KMS-11 (cell line): ENCODE measurements at regions not wholly inside any gene's neighbourhood (a gene's known extent, or its start where the extent isn't known, plus 50 kb on each side); places are given as distances from the start of the nearest gene placed in this dataset.

Experiments used
- H2AFZ ChIP-seq: fragments of 200-600 bp; sonication (generic); 2 replicates; pipeline ENCODE4 v1.6.1; 2016; ENCODE audit warnings: antibody characterized with exemption, mixed run types, low read depth
- H3K27ac ChIP-seq: fragments of 200-600 bp; sonication (generic); 2 replicates; pipeline ENCODE4 v1.6.1; 2016; ENCODE audit warnings: mild to moderate bottlenecking, mixed run types
- H3K27me3 ChIP-seq: fragments of 200-600 bp; sonication (generic); 2 replicates; pipeline ENCODE4 v1.6.1; 2017; ENCODE audit warnings: mild to moderate bottlenecking, low read depth, mixed run types, moderate library complexity; ENCODE audit not compliant: insufficient read depth
- H3K36me3 ChIP-seq: fragments of 200-600 bp; sonication (generic); 2 replicates; pipeline ENCODE4 v1.6.1; 2017; ENCODE audit warnings: mild to moderate bottlenecking, mixed run types; ENCODE audit not compliant: insufficient read depth
- H3K4me1 ChIP-seq: fragments of 200-600 bp; sonication (generic); 2 replicates; pipeline ENCODE4 v1.6.1; 2016; ENCODE audit warnings: mild to moderate bottlenecking, low read depth, mixed run types; ENCODE audit not compliant: poor library complexity, severe bottlenecking
- H3K4me2 ChIP-seq: fragments of 200-600 bp; sonication (generic); 2 replicates; pipeline ENCODE4 v1.7.0; 2016; ENCODE audit warnings: mild to moderate bottlenecking, mixed run types
- H3K4me3 ChIP-seq: fragments of 200-600 bp; sonication (generic); IDR thresholded peaks from 2 replicates; pipeline ENCODE4 v1.6.1; 2017; ENCODE audit warnings: low read depth, low read length, mixed read lengths; ENCODE audit not compliant: insufficient read depth
- H3K79me2 ChIP-seq: fragments of 200-600 bp; sonication (generic); 2 replicates; pipeline ENCODE4 v1.6.1; 2016; ENCODE audit warnings: low read depth, mixed run types; ENCODE audit not compliant: insufficient read depth
- H3K9ac ChIP-seq: fragments of 200-600 bp; sonication (generic); 2 replicates; pipeline ENCODE4 v1.6.1; 2016; ENCODE audit warnings: mild to moderate bottlenecking, mixed run types
- H4K20me1 ChIP-seq: fragments of 200-600 bp; sonication (generic); 2 replicates; pipeline ENCODE4 v1.6.1; 2016; ENCODE audit warnings: mild to moderate bottlenecking, mixed run types; ENCODE audit not compliant: insufficient read depth
- CTCF ChIP-seq: fragments of 200-600 bp; sonication (generic); conservative IDR thresholded peaks from 2 replicates; pipeline ENCODE4 v1.6.1; 2017; ENCODE audit warnings: low read depth, mild to moderate bottlenecking, antibody characterized with exemption, low read length, moderate library complexity, mixed read lengths

DNA sequence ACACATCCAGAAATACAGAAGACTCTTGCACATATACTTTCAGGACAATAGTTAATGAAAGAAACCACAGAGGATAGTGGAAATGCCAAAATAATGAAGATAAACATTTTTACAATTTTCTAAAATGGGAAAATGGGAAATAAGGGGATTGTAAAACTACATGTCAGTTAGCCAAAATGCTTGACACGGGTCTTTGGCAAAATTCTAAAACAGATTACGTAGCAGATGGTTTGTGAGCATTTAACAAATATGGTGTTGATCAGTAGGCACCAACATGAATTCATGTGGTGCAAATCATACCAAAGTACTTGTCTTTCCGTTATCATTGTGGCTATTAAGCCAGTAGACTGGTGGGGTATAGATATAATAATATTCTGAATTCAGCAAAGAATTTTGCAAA lies 348.5 kb upstream of the ROBO1 start:
- TF ChIP-seq CTCF: no peak

DNA sequence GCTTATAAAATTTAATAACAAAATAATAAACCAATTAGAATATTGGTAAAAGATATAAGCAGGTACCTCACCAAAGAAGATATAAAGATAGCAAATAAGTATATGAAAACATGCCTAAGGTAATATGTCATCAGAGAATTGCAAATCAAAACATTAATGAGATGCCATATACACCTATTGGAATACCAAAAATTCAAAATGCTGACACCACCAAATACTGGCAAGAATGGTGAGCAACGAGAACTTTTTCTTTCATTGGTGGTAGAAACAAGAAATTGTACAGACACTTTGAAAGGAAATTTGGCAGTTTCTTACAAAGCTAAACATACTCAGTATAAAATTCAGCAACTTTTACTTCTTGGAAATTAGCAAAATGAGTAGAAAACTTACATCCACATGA lies 346.9 kb upstream of the ROBO1 start:
- Histone ChIP-seq H3K4me2 (no peak overlapping the region), H3K79me2 (no peaks in the 10 kb centered on the region), H3K27ac (no peak overlapping the region), H3K27me3 (no peaks in the 10 kb centered on the region), H3K9ac (no peak overlapping the region), H2AFZ (no peak overlapping the region), H4K20me1 (no peaks in the 10 kb centered on the region), H3K4me1 (no peaks in the 10 kb centered on the region), H3K36me3 (no peaks in the 10 kb centered on the region), H3K4me3 (no peak overlapping the region)
- no peak for TF ChIP-seq CTCF

More for the DNA sequence above, 348.5 kb upstream of the ROBO1 start:
- Histone ChIP-seq H3K27ac (no peak overlapping the region), H3K9ac (no peak overlapping the region), H3K4me3 (no peak overlapping the region), H3K79me2 (no peaks in the 10 kb centered on the region), H3K27me3 (no peaks in the 10 kb centered on the region), H3K36me3 (no peaks in the 10 kb centered on the region), H3K4me1 (no peaks in the 10 kb centered on the region), H3K4me2 (no peak overlapping the region), H2AFZ (no peak overlapping the region), H4K20me1 (no peaks in the 10 kb centered on the region)

- H3K79me2 ChIP-seq: no peaks in the 10 kb centered on the region
- no peaks in the 10 kb centered on the region for H3K36me3 ChIP-seq
Observed at GRCh38 chr3:80113331-80113730, 345.5 kb upstream of the ROBO1 start.

GRCh38 chr3:80099559-80100066 lies 331.8 kb upstream of the ROBO1 start:
- no peaks in the 10 kb centered on the region for H3K79me2 ChIP-seq
- TF ChIP-seq CTCF: no peak
- H3K9ac ChIP-seq: no peak overlapping the region
- no peak overlapping the region for H2AFZ ChIP-seq
- H3K36me3 ChIP-seq: no peaks in the 10 kb centered on the region
- no peak overlapping the region for H3K4me3 ChIP-seq
- H4K20me1 ChIP-seq: no peaks in the 10 kb centered on the region
- H3K27ac ChIP-seq: no peak overlapping the region
- no peaks in the 10 kb centered on the region for H3K27me3 ChIP-seq
- H3K4me1 ChIP-seq: no peaks in the 10 kb centered on the region
- no peak overlapping the region for H3K4me2 ChIP-seq

More at GRCh38 chr3:80113331-80113730, 345.5 kb upstream of the ROBO1 start:
- Histone ChIP-seq H4K20me1 (no peaks in the 10 kb centered on the region), H3K4me3 (no peak overlapping the region), H3K27ac (no peak overlapping the region), H3K4me1 (no peaks in the 10 kb centered on the region), H3K4me2 (no peak overlapping the region), H3K27me3 (no peaks in the 10 kb centered on the region), H3K9ac (no peak overlapping the region), H2AFZ (no peak overlapping the region)
- no peak for TF ChIP-seq CTCF
